Activated CD4-positive, alpha-beta T cell treated with anti-CD3 and anti-CD28 coated beads, Interleukin-2, amount 50 U/mL, for 1 hour (primary cell): ENCODE measurements at regions not wholly inside any gene's neighbourhood (a gene's known extent, or its start where the extent isn't known, plus 50 kb on each side); places are given as distances from the start of the nearest gene placed in this dataset.
"Not testable (repeated sequence)": the region's sequence is repeated elsewhere in the genome, so short reads cannot be mapped to it uniquely, and the experiment has no call there.

Experiments used
- DNase-seq: peaks from one replicate; pipeline ENCODE4 v3.0.0-alpha.2; 2020

GRCh38 chr13:90032313-90032712 is 1315.2 kb upstream of the MIR17HG start:
- DNase-seq: no peak

- DNase-seq: no peak
Observed at GRCh38 chr13:90032841-90033493, 1314.5 kb upstream of the MIR17HG start.

- DNase-seq: no peak
Observed at GRCh38 chr13:90039516-90039915, 1308.0 kb upstream of the MIR17HG start.

- no peak for DNase-seq
Observed at GRCh38 chr13:90047600-90047999, 1299.9 kb upstream of the MIR17HG start.

GRCh38 chr13:90049989-90050671 is 1297.4 kb upstream of the MIR17HG start:
- DNase-seq: no peak

- DNase-seq: no peak
Observed at GRCh38 chr13:90055121-90055520, 1292.4 kb upstream of the MIR17HG start.

- no peak for DNase-seq
Observed at GRCh38 chr13:90055760-90056159, 1291.7 kb upstream of the MIR17HG start.

- DNase-seq: not testable (repeated sequence)
Observed at GRCh38 chr13:90064226-90064625, 1283.3 kb upstream of the MIR17HG start.

- DNase-seq: no peak
Observed at GRCh38 chr13:90068658-90069057, 1278.8 kb upstream of the MIR17HG start.

- no peak for DNase-seq
Observed at GRCh38 chr13:90070362-90070761, 1277.1 kb upstream of the MIR17HG start.

- DNase-seq: no peak
Observed at GRCh38 chr13:90070837-90071525, 1276.5 kb upstream of the MIR17HG start.

- DNase-seq: no peak
Observed at GRCh38 chr13:90084684-90085290, 1262.7 kb upstream of the MIR17HG start.

GRCh38 chr13:90089051-90089450 is 1258.4 kb upstream of the MIR17HG start:
- DNase-seq: no peak

- DNase-seq: no peak
Observed at GRCh38 chr13:90091611-90092010, 1255.9 kb upstream of the MIR17HG start.

- no peak for DNase-seq
Observed at GRCh38 chr13:90094357-90094756, 1253.1 kb upstream of the MIR17HG start.

- no peak for DNase-seq
Observed at GRCh38 chr13:90098577-90098976, 1248.9 kb upstream of the MIR17HG start.

GRCh38 chr13:90099847-90100246 is 1247.6 kb upstream of the MIR17HG start:
- DNase-seq: no peak

GRCh38 chr13:90103099-90103784 is 1244.2 kb upstream of the MIR17HG start:
- no peak for DNase-seq

GRCh38 chr13:90104764-90105163 is 1242.7 kb upstream of the MIR17HG start:
- no peak for DNase-seq

- DNase-seq: no peak
Observed at GRCh38 chr13:90105276-90105675, 1242.2 kb upstream of the MIR17HG start.

GRCh38 chr13:90105849-90106496 is 1241.5 kb upstream of the MIR17HG start:
- DNase-seq: no peak

GRCh38 chr13:90107661-90108060 is 1239.8 kb upstream of the MIR17HG start:
- DNase-seq: no peak

- no peak for DNase-seq
Observed at GRCh38 chr13:90108547-90108946, 1238.9 kb upstream of the MIR17HG start.
